KBM-7 (cell line): ENCODE measurements at regions not wholly inside any gene's neighbourhood (a gene's known extent, or its start where the extent isn't known, plus 50 kb on each side); places are given as distances from the start of the nearest gene placed in this dataset.

Experiments
- DNase-seq: peaks from one replicate; pipeline ENCODE4 v3.0.0-alpha.2; 2015
- in situ Hi-C: fragments of 300-500 bp; cut with MboI; formaldehyde crosslinking; loops from 2 replicates; pipeline ENCODE4 v1.14.3; 2020; ENCODE audit warnings: low sequenced_read_pairs, low pct_unique_long_range_greater_than_20kb, mixed read lengths

DNA sequence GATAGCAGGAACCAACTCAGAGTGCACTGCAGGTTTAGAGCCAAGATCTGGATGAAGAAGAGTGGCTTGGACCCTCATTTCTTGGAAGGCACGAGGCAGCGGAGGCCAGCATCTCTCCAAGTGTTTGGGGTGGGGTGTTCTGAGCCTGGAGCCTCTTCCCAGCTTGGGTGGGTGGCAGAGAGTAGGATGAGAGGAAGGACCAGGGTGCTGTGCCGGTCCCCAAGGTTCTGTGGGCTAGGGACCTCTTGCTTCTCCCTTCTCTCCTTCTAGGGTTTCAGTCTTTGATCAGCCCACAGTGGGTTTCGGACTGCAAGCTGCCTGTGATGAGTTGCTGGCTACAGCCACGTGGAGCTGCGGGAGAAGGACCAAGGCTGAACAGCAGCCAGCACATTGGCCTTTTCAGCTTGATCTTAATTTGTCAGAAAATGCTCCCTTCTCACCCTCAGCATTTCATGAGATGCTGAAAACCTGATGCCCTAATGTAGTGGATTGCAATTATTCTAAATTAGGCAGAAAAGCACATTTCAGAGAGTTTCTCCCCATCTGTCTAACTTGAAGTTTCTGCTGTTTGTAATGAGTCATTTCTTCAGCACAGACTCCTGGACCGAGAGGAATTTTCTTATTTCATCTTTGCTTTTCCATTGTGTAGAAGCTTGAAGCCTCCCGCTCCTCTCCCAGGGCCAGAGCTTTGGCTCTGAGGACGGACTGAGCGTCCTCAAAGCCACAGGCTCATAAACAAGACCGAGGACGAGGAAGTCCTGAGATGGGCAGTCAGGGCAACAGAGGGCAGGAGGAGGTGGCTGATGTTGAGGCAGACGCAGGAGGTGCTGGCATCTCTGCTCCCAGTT, 99.1 kb upstream of the HDAC4 start:
- DNase-seq = no peak
- in situ Hi-C loops = no loop called here

DNA sequence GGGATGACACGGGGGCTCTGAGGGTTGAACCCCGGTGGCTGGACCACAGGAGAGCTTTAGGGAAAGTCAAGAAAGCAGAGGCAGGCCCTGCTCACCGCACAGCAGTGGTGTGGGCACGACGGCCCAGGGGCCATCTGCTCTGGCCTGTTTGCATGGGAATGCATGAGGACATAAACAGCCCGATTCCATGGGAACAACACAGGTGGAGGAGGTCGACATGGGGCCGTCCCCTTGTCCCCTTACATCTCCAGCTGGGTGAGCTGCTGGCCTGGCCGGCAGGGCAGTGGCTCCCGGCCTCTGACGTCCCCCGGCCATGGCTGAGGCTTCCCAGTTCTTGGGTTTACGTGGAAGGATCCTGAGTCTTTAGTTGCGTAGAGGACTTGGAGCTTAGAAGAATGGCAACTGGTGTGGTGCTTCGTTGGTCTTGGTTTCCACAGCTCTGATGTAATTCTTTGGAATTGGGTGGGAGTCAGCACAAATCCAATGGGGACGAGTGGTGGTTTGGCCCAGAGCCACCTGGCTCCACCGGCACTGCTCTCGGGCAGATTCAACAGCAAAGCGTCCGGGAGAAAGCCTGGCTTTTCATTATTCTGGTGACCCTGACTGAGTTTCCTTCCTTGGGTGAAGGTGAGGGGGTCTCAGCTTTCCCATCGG, 98.3 kb upstream of the HDAC4 start:
- no peak for DNase-seq
- in situ Hi-C loops = no loop called here

DNA sequence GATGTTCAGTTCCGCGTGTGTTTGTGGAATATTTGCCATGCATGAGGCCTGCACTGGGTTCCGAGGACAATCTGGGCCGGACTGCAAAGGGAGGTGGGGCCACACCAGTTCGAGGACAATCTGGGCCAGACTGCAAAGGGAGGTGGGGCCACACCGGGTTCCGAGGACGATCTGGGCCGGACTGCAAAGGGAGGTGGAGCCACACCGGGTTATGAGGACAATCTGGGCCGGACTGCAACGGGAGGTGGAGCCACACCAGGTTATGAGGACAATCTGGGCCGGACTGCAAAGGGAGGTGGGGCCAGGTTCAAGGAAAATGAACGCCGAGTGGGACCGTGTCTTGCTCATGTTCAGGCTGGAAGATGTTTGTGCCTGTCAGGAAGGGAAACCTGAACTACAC, 97.8 kb upstream of the HDAC4 start:
- no peak for DNase-seq
- in situ Hi-C loops = no loop called here

DNA sequence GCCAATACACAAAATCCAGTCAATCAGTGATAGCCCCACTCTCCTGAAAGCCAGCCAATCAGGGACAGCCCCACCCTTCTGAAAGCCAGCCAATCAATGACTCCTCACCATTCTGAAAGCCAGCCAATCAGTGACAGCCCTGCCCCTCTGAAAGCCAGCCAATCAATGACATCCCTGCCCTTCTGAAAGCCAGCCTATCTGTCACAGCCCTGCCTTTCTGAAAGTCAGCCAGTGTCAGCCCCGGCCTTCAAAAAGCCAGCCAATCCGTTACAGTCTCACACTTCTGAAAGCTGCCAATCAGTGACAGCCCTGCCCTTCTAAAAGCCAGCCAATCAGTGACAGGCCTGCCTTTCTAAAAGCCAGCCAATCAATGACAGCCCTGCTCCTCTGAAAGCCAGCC, 95.9 kb upstream of the HDAC4 start:
- no peak for DNase-seq

DNA sequence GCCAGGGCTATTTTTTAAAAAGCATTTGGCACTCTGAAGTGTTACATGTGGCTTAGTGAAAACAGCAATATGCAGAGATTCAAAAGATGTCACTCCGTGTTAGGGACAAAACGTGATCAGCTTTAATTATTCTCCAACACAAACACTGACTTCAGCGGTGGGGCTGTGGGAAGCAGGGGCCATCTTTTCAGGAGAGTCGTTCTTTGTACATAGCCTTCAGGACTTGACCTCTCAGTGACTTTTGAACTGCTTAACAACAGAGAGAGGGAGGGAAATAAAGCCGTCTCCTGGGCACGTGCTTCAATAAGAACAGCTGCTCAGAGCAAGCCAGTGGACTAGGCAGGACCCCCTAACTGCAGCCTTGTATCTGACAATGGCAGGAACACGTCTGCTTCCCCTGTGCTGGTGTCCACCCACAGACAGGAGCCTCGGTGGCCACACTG, 95.0 kb upstream of the HDAC4 start:
- in situ Hi-C loops = no loop called here
- no peak for DNase-seq

More for the DNA sequence above, 95.9 kb upstream of the HDAC4 start:
- in situ Hi-C loops = no loop called here

DNA sequence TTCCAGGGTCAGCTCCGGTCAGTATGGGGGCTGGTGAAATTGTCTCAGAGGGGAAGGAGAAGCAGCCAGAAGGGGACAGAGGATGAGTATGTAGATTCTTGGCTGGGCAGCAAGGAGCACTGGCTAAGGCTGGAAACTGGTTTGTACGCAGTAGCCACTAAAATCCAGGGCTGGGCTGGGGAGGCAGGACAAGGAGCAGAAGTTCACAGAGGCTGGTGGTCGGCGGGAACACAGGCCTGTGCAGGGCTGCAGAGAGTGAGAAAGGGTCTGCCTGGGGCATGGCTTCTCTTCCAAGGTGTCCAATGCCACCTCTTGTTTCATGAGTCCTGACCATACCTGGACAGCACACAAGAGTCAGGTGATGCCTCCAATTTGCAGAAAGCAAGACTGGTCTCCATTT, 94.4 kb upstream of the HDAC4 start:
- in situ Hi-C loops = no loop called here

DNA sequence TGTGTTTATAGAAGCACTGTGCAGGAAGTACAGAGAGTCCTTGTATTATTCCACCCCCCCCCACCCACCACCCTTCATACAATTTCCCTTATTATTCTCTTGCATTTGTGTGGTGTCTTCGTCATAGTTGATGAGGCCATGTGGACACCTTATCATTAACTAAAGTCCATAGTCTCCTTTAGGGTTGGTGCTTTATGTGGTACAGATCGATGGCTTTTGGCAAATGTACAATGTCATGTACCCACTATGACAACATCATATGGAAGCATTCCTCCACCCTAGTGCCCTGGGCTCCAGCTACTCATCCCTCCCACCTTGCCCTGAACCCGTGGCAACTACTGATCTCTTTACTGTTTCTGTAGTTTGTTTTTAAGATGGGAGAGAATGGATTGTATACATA, 93.8 kb upstream of the HDAC4 start:
- DNase-seq = no peak
- in situ Hi-C loops = no loop called here

More for the DNA sequence above, 94.4 kb upstream of the HDAC4 start:
- DNase-seq = no peak

DNA sequence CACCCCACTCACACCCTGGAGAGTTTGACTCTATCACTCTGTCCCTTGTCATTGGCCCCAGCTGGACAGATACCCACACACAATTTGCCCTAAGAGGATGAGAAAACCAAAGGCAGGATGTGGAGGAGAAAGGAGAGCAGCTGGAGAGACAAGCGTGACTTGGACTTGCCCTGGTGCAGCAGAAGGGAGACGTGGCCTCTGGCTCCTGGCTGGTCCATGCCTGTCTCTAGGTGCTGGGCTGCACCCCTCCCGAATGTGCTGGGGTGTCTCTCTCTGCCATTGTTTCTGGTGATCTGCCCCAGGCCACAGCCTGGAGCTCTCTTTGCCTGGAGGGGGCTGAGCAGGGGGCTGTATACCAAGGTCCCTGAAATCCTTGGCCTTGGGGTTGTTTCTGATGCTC, 88.7 kb upstream of the HDAC4 start:
- DNase-seq = no peak
- in situ Hi-C loops = no loop called here

DNA sequence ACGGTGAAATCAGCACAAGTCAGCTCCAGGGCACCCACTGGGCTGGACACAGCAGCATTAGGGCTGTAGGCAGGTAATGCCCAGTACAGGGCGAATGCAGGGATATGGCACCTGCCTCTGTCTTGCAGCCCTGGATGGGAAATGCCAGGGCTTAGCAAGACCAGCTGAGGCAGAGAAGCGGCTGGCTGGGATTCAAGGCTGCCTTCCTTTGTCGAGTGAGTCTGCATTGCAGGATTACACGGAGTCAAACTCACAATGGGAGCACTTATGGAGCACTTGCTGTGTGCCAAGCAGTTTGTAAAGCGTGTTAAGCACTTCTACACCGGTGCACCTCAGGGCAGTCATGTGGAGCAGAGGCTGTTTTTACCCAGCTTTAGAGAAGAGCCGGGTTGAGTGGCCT, 87.3 kb upstream of the HDAC4 start:
- DNase-seq = no peak
- in situ Hi-C loops = no loop called here

DNA sequence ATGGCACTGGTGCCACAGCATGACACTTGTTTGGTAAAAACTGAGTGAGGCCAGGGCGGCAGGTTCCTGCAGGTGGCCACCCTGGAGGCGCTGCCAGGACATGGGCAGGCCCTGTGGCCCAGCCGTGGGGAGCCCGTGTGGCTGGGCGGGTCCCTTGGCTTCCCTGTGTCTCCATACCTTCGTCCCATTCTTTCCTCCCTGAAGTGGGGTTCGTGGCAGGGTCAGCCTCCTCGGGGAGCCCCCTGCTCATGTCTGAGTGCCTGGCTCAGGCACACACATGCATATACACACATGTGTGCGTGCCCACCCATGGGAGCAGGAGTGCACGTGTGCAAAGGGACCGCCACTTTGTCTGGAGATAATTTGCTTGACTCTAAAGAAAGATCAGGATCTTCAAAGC, 86.5 kb upstream of the HDAC4 start:
- in situ Hi-C loops = no loop called here

DNA sequence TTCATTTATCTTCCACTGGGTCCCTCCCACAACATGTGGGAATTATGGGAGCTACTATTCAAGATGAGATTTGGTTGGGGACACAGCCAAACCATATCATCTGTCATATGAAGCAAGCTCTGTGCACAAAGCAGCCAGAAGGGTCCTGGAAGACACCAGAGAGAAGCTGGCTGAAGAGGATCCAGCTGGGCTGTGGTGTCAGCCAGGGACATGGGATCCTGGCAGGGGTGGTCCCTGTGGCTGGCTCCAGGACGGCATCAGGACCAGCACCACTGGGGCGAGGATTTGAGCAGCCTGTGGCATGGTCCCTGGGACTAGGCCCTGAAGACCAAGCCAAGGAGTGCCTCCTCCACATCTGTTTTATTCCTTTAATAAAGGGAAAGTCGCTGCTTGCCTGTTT, 84.8 kb upstream of the HDAC4 start:
- in situ Hi-C loops = no loop called here

More for the DNA sequence above, 86.5 kb upstream of the HDAC4 start:
- DNase-seq = no peak

DNA sequence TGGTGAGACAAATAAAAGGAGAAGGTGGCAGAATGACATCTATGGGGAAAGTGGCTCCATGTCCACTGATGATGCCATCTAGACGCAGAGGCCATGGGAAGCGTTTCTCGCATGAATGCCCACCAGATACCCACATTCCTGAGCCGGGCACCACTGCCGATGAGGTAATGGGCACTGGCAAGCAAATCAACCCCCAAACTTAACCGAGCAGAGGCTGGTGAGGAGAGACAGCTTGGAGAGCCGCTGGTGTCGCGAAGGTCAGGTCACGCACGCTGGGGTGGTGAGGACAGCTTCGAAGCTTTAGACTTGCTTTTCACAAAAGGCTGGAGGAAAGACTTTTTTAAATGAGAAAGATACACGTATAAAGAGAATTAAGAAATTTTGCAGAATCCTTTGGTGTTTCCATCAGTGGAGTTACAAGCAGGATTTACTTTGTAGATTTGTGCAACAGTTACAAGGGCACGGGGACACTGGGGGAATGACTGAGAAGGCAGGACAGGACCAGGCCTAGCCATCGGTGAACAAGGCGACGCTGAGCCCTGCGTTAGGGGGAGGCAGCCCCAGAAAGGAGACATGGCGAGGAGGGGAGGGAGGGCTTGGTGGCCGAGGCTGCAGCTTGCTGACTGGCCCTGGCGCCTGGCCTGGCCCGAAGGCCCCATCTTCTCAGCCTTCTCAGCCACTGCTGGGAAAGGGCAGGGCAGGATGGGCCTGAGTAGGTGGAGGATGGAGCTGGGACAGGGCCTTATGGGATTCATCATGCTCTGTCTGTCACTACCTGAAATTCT, 83.9 kb upstream of the HDAC4 start:
- in situ Hi-C loops = no loop called here
- DNase-seq = no peak

More for the DNA sequence above, 84.8 kb upstream of the HDAC4 start:
- DNase-seq = no peak

DNA sequence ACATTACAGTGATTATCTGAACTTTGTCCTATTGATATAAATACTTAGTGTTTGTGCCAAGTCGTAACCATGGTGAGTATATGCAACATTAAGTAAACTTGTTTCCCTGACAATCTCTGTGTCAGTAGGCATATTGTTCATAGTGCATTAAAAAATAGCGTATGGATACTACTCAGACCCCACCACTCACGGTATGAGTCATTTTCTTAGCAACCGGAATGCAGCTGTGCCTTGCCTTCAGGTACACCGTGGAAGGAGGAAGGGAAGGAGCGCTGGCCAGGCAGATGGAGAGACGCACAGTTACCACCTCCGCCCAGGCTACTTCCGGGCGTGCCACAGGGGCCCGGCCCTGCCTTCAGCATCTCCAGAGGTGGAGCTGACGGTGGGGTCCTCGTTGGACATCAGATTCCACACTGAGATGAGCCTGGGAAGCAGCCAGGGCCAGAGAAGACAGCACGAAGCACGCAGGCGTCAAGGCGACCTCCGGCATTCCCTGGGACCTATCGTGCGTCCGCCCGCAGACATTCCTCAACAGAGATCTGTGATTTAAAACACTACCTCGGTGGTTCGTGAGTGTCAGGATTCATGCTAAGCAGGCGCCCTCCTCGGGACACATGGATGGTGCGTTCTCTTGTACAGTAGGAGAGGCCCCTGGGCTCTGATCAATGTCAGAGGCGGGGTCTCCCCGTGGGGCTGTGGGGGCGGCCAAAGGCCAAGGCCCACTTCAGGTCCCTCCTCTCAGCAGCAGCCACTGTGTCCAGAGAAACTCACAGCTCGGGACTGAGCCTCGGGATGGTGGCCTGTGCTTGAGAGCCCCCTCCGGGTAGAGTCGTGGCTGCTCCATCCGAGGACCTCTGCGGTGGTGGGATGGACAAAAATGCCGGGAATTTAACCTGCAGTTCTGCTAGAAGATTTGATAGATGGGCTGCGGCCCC, 82.2 kb upstream of the HDAC4 start:
- DNase-seq = no peak

DNA sequence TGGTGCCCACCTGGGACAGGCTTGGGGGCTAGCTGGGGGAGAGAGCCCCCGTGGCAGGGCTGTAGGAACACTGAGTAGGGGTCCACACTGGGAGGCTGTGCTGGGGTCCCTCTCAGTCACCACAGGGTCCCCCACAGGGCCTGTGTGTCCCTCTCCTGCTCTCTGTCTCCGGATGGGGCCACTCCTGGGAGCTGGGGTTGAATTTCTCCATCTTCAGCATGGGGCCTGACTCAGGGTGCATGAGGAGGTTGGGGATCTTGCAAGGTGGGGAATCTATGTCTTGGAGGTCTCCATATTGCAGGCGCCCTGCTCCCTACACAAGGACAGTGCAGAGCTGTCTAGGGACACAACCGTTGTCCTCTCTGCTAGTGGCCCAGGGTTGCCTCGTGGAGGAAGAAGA, 78.7 kb upstream of the HDAC4 start:
- DNase-seq = no peak
- in situ Hi-C loops = no loop called here

More for the DNA sequence above, 82.2 kb upstream of the HDAC4 start:
- in situ Hi-C loops = no loop called here

DNA sequence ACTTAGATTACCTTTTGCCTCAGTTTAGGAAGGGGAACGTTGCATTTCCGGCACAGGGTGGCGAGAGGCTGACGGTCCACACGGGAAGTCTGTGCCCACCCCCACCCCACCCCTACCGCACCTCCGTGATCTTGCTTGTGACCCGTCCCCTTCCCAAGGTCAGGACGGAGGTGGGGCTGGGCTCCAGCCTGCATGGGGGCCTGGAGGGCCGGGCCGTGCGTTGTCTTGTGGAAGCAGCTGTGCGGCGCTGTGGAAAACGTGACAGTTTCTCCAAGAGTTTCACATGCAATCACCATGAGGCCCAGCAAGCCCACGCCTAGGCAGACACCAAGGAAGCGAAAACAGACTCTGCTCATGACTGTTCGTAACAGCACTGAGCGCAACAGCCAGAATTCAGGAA, 76.8 kb upstream of the HDAC4 start:
- DNase-seq = no peak
- in situ Hi-C loops = no loop called here

DNA sequence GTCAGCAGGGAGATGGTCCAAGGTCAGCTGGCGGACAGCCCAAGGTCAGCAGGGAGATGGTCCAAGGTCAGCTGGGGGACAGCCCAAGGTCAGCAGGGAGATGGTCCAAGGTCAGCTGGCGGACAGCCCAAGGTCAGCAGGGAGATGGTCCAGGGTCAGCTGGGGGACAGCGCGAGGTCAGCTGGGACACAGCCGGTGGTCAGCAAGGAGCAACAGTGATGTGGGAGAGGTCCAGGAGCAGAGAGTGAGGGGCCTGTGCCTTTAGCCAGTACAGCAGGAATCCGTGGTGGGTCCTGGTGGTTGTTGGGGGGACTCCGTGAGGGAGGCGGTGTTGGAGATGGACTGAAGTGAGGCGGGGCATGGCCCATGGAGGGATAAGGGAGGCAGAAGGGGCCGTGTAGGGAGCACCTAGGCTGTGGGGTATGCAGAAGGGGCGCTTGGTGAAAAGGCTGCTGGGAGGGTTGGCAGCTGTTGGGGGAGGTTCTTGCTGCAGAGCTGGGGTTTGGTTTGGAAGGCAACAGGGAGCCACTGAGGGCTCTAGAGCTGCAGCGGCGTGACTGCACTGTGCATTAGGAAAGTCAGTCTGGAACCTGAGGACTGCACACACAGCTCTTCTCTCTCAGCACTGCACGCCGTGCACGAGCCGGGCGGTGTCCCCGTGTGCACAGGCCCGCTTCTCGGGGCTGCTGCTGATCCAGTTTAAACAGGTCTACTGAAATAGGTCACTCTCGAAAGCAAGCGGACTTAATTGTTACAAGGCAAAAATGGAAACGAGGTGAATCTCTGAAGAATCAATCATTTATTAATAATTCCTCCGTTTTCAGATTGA, 76.2 kb upstream of the HDAC4 start:
- in situ Hi-C loops = no loop called here
- DNase-seq = no peak

DNA sequence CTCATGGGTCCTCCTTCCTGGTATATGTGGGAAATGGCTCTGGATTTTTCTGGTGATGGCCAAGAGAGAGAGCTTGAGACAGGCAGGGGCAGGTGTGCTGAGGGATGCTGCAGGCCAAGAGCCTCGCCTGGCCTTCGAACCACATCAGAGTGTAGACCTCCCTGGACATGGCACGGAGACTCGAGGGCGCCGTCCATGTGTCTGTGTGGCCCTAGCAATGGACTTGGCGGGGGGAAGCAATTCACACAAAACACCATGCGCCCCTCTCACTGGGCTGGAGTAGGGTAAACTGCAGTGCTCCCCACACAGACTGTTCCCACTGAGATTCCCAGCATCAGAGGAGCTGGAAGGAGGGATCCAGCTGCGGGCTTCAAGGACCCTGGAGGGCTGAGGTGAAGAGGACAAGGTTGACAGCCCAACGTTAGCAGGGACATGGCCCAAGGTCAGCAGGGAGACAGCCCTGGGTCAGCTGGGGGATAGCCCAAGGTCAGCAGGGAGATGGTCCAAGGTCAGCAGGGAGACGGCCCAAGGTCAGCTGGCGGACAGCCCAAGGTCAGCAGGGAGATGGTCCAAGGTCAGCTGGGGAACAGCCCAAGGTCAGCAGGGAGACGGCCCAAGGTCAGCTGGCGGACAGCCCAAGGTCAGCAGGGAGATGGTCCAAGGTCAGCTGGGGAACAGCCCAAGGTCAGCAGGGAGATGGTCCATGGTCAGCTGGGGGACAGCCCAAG, 75.4 kb upstream of the HDAC4 start:
- no peak for DNase-seq
- in situ Hi-C loops = no loop called here
